HG03095 (cell line): ENCODE measurements at regions not wholly inside any gene's neighbourhood (a gene's known extent, or its start where the extent isn't known, plus 50 kb on each side); places are given as distances from the start of the nearest gene placed in this dataset.
"Not testable (repeated sequence)": the region's sequence is repeated elsewhere in the genome, so short reads cannot be mapped to it uniquely, and the experiment has no call there.

Source experiments
- ATAC-seq: cut with Tn5 transposase; IDR thresholded peaks from one replicate; pipeline ENCODE4 v1.9.1; 2021; ENCODE audit warnings: moderate library complexity; ENCODE audit not compliant: unreplicated experiment

- no peak for ATAC-seq
These were observed 88.6 kb downstream of the MRPL14 start for GRCh38 chr6:44038543-44039065.

- no peak for ATAC-seq
These were observed 89.3 kb downstream of the MRPL14 start for GRCh38 chr6:44037847-44038542.

GRCh38 chr6:44037276-44037675 is 90.0 kb downstream of the MRPL14 start:
- ATAC-seq = not testable (repeated sequence)

DNA sequence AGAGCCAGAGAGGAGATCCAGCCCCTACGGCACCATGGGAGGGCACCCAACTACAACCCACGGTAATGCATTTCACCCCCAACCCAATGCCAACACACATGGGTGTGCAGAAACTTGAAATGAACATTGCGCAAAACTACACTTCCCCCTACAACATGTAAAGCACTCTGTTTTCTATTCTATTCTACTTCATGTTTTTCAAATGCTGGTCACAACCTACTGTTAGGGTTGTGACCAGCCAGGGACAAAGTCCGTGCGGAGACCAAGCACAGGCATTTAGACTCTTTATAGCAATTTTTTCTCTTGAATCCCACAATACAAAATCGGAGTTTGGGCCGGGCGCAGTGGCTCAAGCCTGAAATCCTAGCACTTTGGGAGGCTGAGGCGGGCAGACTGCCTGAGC is 90.6 kb downstream of the MRPL14 start:
- no peak for ATAC-seq

- ATAC-seq = no peak
These were observed 91.1 kb downstream of the MRPL14 start for GRCh38 chr6:44036196-44036595.

- ATAC-seq = no peak
These were observed 91.6 kb downstream of the MRPL14 start for GRCh38 chr6:44035621-44036020.

DNA sequence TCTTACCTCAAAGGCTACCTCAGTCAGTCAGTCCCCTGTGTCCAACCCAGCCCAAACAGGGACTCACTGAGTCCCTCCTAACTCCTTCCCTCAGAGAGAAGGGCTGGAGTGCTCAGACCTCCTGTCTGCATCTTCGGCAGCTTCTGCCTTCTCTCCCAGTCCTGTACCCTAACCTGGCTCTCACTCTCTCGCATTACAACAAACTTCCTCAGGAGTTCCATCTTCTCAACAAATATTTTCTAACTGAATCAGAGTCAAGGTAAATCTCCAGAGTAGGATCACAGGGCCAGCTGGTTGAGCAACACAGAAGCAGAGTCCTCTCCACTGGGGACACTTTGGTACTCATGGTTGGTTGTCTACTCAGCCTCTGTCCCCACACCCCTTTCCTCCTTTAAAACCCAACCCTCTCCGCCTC is 92.3 kb downstream of the MRPL14 start:
- ATAC-seq = no peak

- ATAC-seq = no peak
These were observed 92.8 kb downstream of the MRPL14 start for GRCh38 chr6:44034391-44034861.

DNA sequence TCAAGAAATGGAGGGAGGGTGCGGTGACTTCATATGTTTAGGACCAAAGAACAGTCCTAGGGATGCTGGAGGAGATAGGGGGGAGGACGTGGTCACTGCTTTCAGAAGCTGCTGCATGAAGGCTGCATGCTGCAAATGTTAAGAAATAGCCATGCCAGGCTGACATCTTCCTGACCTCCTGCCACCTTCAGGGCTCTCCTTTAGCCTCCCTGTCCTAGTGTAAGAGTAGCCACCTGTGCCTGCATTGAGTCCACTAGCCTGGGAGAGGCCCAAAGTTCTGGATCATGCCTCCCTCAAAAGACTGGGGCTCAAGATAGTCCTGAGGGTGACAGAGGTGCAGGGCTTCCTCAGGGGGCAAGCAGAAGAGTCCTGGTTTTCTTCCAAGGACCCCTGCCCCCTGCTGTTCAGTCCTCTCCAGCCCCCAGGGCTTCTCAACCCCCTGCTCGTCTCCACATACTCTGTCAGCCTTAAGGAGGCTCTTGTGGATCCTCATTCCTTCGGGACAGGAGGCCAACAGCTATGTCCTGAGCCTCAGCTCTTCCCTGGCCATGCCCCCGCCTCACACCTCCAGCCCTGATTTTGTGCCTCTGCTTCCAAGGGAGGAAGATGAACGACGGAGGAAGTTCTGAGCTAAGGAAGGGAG is 96.3 kb downstream of the MRPL14 start:
- ATAC-seq = no peak

- no peak for ATAC-seq
These were observed 97.6 kb downstream of the MRPL14 start for GRCh38 chr6:44029444-44030185.

- ATAC-seq = no peak
These were observed 98.4 kb downstream of the MRPL14 start for GRCh38 chr6:44028789-44029310.

DNA sequence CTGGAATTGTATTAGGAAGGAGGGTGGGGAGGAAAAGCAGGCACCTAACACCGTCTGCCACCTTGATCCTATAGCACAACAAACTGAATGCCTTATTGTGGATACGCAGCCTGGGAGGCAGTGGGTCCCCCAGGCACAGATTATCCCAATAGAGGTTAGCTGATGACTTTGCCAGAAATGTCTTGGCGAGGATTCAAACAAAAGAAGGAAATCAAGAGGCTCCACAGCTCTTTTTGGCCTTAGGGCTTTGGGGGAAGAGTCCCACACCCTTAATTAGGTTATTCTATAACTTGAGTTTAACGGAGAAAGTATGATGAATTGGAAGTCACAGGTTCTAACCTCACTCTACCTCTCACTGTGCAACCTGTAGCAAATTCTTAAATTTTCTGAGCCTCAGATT is 102.0 kb downstream of the MRPL14 start:
- no peak for ATAC-seq

DNA sequence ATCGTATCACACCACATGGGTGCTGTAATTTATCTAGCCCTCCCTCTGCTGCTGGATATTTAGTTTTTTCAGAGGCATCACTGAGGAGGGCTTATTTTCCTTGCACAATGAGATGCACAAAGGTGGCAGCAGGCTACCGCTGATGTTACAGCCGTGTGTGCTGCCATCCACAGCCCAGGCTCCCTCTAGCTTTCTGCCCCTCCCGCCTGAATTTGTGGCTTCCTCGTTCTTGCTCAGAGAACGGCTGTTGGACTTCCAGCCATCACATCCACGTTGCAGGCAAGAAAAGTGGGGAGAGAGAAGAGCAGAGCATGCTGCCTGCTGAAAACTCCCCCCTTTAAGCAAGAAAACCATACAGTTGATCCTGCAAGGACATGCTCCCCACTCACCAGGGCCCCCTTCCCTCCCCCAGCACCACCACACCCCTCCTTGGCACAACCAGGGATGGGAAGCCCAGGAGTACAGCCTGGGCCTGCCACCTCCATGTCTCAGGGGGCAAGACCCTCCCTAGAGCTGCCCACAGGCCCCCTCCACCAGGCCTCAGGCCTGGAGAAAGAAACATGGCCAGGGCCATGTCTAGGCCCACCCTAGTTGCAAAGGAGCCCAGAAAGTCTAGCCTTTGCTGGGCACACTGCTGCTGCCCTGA is 102.6 kb downstream of the MRPL14 start:
- no peak for ATAC-seq

- ATAC-seq = no peak
These were observed 103.4 kb downstream of the MRPL14 start for GRCh38 chr6:44023586-44024454.

- no peak for ATAC-seq
These were observed 104.4 kb downstream of the MRPL14 start for GRCh38 chr6:44022671-44023352.

GRCh38 chr6:44022296-44022661 is 105.0 kb downstream of the MRPL14 start:
- ATAC-seq = no peak

GRCh38 chr6:44021589-44022295 is 105.5 kb downstream of the MRPL14 start:
- no peak for ATAC-seq

- ATAC-seq = no peak
These were observed 106.4 kb downstream of the MRPL14 start for GRCh38 chr6:44020664-44021425.
